GM23338 (cell line): ENCODE measurements at regions not wholly inside any gene's neighbourhood (a gene's known extent, or its start where the extent isn't known, plus 50 kb on each side); places are given as distances from the start of the nearest gene placed in this dataset.

ENCODE experiments used
- ATAC-seq: fragments of 200-7000 bp; cut with Tn5 transposase; 3 replicates; pipeline ENCODE4 v1.9.1; 2020
- DNase-seq: peaks from one replicate; pipeline ENCODE4 v3.0.0-alpha.2; 2015; ENCODE audit warnings: low spot score
- H2AFZ ChIP-seq: fragments of 200-600 bp; sonication (generic); 2 replicates; pipeline ENCODE4 v1.8.0; 2016; ENCODE audit warnings: antibody characterized with exemption, mild to moderate bottlenecking, moderate library complexity
- H3F3A ChIP-seq: fragments of 200-600 bp; sonication (generic); replicated peaks from 2 replicates; pipeline ENCODE4 v1.8.0; 2017; ENCODE audit warnings: antibody characterized with exemption, mixed run types, low read depth
- H3K27ac ChIP-seq: fragments of 200-600 bp; sonication (generic); 2 replicates; pipeline ENCODE4 v1.6.1; 2016; ENCODE audit warnings: low read depth
- H3K27me3 ChIP-seq: fragments of 200-600 bp; sonication (generic); 2 replicates; pipeline ENCODE4 v1.8.0; 2016; ENCODE audit warnings: mild to moderate bottlenecking, mixed run types, moderate library complexity; ENCODE audit not compliant: insufficient read depth
- H3K36me3 ChIP-seq: fragments of 200-600 bp; sonication (generic); 2 replicates; pipeline ENCODE4 v1.8.0; 2016; ENCODE audit warnings: mild to moderate bottlenecking; ENCODE audit not compliant: insufficient read depth
- H3K4me1 ChIP-seq: fragments of 200-600 bp; sonication (generic); 2 replicates; pipeline ENCODE4 v1.8.0; 2016; ENCODE audit warnings: mild to moderate bottlenecking, moderate library complexity; ENCODE audit not compliant: insufficient read depth
- H3K4me2 ChIP-seq: fragments of 200-600 bp; sonication (generic); 2 replicates; pipeline ENCODE4 v1.7.1; 2017; ENCODE audit warnings: mixed run types
- H3K4me3 ChIP-seq: fragments of 200-600 bp; sonication (generic); 2 replicates; pipeline ENCODE4 v1.6.1; 2016; ENCODE audit warnings: mixed run types
- H3K79me2 ChIP-seq: fragments of 200-600 bp; sonication (generic); replicated peaks from 2 replicates; pipeline ENCODE4 v1.8.0; 2017; ENCODE audit warnings: mild to moderate bottlenecking; ENCODE audit not compliant: insufficient read depth
- H3K9me2 ChIP-seq: fragments of 200-600 bp; sonication (generic); 2 replicates; pipeline ENCODE4 v1.8.0; 2017; ENCODE audit not compliant: insufficient read depth
- H4K20me1 ChIP-seq: fragments of 200-600 bp; sonication (generic); replicated peaks from 2 replicates; pipeline ENCODE4 v1.8.0; 2017; ENCODE audit warnings: mild to moderate bottlenecking; ENCODE audit not compliant: insufficient read depth
- H3K27ac Mint-ChIP-seq: 2 replicates; pipeline ENCODE4 v1.8.0; 2020; ENCODE audit warnings: inconsistent platforms, mild to moderate bottlenecking, moderate library complexity, mixed read lengths
- H3K27me3 Mint-ChIP-seq: 3 replicates; pipeline ENCODE4 v1.8.0; 2022; ENCODE audit warnings: low read depth, mild to moderate bottlenecking, moderate library complexity, mixed read lengths, inconsistent platforms; ENCODE audit not compliant: insufficient read depth, poor library complexity
- H3K36me3 Mint-ChIP-seq: 3 replicates; pipeline ENCODE4 v1.8.0; 2021; ENCODE audit warnings: low read depth, mild to moderate bottlenecking, inconsistent platforms, moderate library complexity, mixed read lengths
- H3K4me1 Mint-ChIP-seq: 3 replicates; pipeline ENCODE4 v1.8.0; 2020; ENCODE audit warnings: mild to moderate bottlenecking, inconsistent platforms, mixed read lengths
- H3K4me3 Mint-ChIP-seq: 3 replicates; pipeline ENCODE4 v1.8.0; 2021; ENCODE audit warnings: moderate library complexity, mild to moderate bottlenecking, inconsistent platforms, mixed read lengths
- H3K9me3 Mint-ChIP-seq: 3 replicates; pipeline ENCODE4 v1.8.0; 2020; ENCODE audit warnings: moderate library complexity, mild to moderate bottlenecking, inconsistent platforms, mixed read lengths
- CREB1 ChIP-seq: fragments of 250-450 bp; sonication (Bioruptor Pico); IDR thresholded peaks from 2 replicates; pipeline ENCODE4 v1.5.0; 2020; ENCODE audit warnings: low read depth, mild to moderate bottlenecking, moderate library complexity
- EZH2 ChIP-seq: fragments of 200-600 bp; sonication (generic); IDR thresholded peaks from one replicate; pipeline ENCODE4 v1.8.0; 2017; ENCODE audit warnings: antibody characterized with exemption, mild to moderate bottlenecking, low read depth; ENCODE audit not compliant: unreplicated experiment
- JUNB ChIP-seq: IDR thresholded peaks from one replicate; pipeline ENCODE4 v1.6.1; 2016; ENCODE audit warnings: antibody characterized with exemption; ENCODE audit not compliant: unreplicated experiment
- NANOG ChIP-seq: IDR thresholded peaks from 2 replicates; pipeline ENCODE4 v1.6.1; 2016; ENCODE audit warnings: antibody characterized with exemption, borderline replicate concordance
- STAT1 ChIP-seq: IDR thresholded peaks from one replicate; pipeline ENCODE4 v1.6.1; 2016; ENCODE audit warnings: antibody characterized with exemption; ENCODE audit not compliant: unreplicated experiment
- ZNF114 ChIP-seq: fragments of 250-450 bp; sonication (Bioruptor Pico); IDR thresholded peaks from 2 replicates; pipeline ENCODE4 v1.5.0; 2020; ENCODE audit warnings: mild to moderate bottlenecking, moderate library complexity
- ZNF331 ChIP-seq: fragments of 250-450 bp; sonication (Bioruptor Pico); IDR thresholded peaks from 2 replicates; pipeline ENCODE4 v1.5.0; 2020; ENCODE audit warnings: low read depth, mild to moderate bottlenecking, moderate library complexity
- TF ChIP-seq, protein P1 (sequence below), 2 experiments: fragments of 200-600 bp in 1 of 2; sonication (generic) in 1 of 2; conservative IDR thresholded peaks; 2 replicates each; pipeline versions ENCODE4 v1.5.1 to v1.6.1; 2016 to 2017; ENCODE audit warnings: antibody characterized with exemption in 2 of 2, low read depth in 2 of 2, mild to moderate bottlenecking in 2 of 2, moderate library complexity in 1 of 2
- TF ChIP-seq, protein P2 (sequence below): fragments of 250-450 bp; sonication (Bioruptor Pico); IDR thresholded peaks from 2 replicates; pipeline ENCODE4 v1.5.0; 2020; ENCODE audit warnings: mild to moderate bottlenecking, moderate library complexity
- TF ChIP-seq, protein P3 (sequence below): IDR thresholded peaks from one replicate; pipeline ENCODE4 v1.6.1; 2018; ENCODE audit warnings: antibody characterized with exemption; ENCODE audit not compliant: unreplicated experiment

DNA sequence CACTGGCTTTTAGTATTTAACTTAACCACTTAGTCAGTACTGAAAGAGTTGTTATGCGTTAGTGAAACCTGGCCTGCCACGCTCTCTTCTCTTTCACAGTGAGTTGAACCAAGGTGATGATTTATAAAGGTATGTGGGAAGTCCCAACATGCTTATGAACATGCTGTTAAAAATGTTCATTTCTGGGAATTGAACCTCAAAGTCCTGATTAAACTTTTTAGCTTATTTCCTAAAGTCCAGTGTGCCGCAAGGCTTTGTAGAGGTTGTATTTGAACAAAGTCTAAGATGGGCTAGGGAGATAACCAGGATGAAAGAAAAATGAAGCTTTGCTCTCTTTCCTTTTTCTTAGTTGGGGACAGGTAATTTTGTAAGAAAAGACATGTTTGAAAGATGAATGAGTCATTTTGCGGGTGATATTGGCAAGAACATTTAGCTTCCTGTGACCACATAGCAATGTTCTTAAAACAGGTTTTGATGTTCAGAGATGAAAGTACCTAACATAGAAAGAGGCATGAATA is 270.3 kb downstream of the DTHD1 start:
- Histone ChIP-seq H3K4me2 (no peak overlapping the region), H3F3A (no peaks in the 10 kb centered on the region), H4K20me1 (no peaks in the 10 kb centered on the region), H3K79me2 (no peaks in the 10 kb centered on the region), H2AFZ (no peak overlapping the region), H3K9me2 (0 out of 2 replicates have a peak, but pooled peaks cover 3% of the 10 kb centered on the region), H3K4me1 (peaks cover 10% of the 10 kb centered on the region; the same call in 1 of the 2 replicates), H3K27me3 (no peaks in the 10 kb centered on the region), H3K4me3 (no peak overlapping the region), H3K36me3 (no peaks in the 10 kb centered on the region), H3K27ac (peak overlapping the region; percentile 29; the same call in 1 of the 2 replicates)
- Mint-ChIP-seq H3K36me3 (no peaks in the 10 kb centered on the region), H3K27ac (peak overlapping the region; percentile 5; the same call in 1 of the 2 replicates), H3K27me3 (no peaks in the 10 kb centered on the region), H3K4me3 (no peak overlapping the region), H3K9me3 (no peaks in the 10 kb centered on the region), H3K4me1 (peaks cover 16% of the 10 kb centered on the region)
- TF ChIP-seq STAT1 (no peak), NANOG (peak; percentile 7; the same call in 1 of the 2 replicates)
- DNase-seq = peak; percentile 51
- ATAC-seq = peak; percentile 91

DNA sequence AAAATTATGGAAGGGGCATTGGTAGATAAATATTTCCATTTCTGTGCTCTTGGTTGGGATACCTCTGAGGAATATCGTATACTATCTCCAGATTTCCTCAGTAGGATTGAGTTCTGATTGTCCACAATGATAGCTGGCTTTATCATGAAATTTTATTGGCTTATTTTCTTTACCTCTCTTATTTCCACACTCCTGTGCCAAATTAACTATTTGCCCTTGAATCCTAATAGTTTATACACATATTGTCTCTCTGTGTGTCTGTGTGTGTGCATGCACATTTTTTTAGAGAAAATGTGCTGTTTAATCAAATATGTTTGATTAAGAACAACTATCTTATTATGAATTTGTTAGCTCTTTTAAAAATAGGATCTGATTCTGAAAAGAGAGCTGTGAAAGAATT is 271.6 kb downstream of the DTHD1 start:
- no peak overlapping the region for H3K4me3 ChIP-seq
- Mint-ChIP-seq H3K4me3 (no peak overlapping the region), H3K36me3 (no peaks in the 10 kb centered on the region), H3K4me1 (peaks cover 24% of the 10 kb centered on the region), H3K27me3 (peaks cover 2% of the 10 kb centered on the region), H3K9me3 (no peaks in the 10 kb centered on the region), H3K27ac (no peak overlapping the region)
- no peaks in the 10 kb centered on the region for H3K27me3 ChIP-seq
- H2AFZ ChIP-seq = no peak overlapping the region
- no peaks in the 10 kb centered on the region for H3F3A ChIP-seq
- peaks cover 15% of the 10 kb centered on the region; the same call in 1 of the 2 replicates for H3K4me1 ChIP-seq
- H3K79me2 ChIP-seq = no peaks in the 10 kb centered on the region
- 0 out of 2 replicates have a peak, but pooled peaks cover 3% of the 10 kb centered on the region for H3K9me2 ChIP-seq
- no peak overlapping the region for H3K27ac ChIP-seq
- no peak for DNase-seq
- H3K4me2 ChIP-seq = no peak overlapping the region
- no peak for ATAC-seq
- H4K20me1 ChIP-seq = no peaks in the 10 kb centered on the region
- no peaks in the 10 kb centered on the region for H3K36me3 ChIP-seq
- no peak for TF ChIP-seq EZH2
- TF ChIP-seq, protein P1, sequence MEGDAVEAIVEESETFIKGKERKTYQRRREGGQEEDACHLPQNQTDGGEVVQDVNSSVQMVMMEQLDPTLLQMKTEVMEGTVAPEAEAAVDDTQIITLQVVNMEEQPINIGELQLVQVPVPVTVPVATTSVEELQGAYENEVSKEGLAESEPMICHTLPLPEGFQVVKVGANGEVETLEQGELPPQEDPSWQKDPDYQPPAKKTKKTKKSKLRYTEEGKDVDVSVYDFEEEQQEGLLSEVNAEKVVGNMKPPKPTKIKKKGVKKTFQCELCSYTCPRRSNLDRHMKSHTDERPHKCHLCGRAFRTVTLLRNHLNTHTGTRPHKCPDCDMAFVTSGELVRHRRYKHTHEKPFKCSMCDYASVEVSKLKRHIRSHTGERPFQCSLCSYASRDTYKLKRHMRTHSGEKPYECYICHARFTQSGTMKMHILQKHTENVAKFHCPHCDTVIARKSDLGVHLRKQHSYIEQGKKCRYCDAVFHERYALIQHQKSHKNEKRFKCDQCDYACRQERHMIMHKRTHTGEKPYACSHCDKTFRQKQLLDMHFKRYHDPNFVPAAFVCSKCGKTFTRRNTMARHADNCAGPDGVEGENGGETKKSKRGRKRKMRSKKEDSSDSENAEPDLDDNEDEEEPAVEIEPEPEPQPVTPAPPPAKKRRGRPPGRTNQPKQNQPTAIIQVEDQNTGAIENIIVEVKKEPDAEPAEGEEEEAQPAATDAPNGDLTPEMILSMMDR (conservative IDR thresholded peaks at IDR 0.05; ENCODE audit: low read depth in 2 of 2) = no peak
- TF ChIP-seq ZNF331 = no peak
- no peak for TF ChIP-seq ZNF114 (CRISPR knock-in tag)
- no peak for TF ChIP-seq NANOG
- no peak for TF ChIP-seq CREB1 (CRISPR knock-in tag)
- no peak for TF ChIP-seq JUNB
- TF ChIP-seq, protein P2, sequence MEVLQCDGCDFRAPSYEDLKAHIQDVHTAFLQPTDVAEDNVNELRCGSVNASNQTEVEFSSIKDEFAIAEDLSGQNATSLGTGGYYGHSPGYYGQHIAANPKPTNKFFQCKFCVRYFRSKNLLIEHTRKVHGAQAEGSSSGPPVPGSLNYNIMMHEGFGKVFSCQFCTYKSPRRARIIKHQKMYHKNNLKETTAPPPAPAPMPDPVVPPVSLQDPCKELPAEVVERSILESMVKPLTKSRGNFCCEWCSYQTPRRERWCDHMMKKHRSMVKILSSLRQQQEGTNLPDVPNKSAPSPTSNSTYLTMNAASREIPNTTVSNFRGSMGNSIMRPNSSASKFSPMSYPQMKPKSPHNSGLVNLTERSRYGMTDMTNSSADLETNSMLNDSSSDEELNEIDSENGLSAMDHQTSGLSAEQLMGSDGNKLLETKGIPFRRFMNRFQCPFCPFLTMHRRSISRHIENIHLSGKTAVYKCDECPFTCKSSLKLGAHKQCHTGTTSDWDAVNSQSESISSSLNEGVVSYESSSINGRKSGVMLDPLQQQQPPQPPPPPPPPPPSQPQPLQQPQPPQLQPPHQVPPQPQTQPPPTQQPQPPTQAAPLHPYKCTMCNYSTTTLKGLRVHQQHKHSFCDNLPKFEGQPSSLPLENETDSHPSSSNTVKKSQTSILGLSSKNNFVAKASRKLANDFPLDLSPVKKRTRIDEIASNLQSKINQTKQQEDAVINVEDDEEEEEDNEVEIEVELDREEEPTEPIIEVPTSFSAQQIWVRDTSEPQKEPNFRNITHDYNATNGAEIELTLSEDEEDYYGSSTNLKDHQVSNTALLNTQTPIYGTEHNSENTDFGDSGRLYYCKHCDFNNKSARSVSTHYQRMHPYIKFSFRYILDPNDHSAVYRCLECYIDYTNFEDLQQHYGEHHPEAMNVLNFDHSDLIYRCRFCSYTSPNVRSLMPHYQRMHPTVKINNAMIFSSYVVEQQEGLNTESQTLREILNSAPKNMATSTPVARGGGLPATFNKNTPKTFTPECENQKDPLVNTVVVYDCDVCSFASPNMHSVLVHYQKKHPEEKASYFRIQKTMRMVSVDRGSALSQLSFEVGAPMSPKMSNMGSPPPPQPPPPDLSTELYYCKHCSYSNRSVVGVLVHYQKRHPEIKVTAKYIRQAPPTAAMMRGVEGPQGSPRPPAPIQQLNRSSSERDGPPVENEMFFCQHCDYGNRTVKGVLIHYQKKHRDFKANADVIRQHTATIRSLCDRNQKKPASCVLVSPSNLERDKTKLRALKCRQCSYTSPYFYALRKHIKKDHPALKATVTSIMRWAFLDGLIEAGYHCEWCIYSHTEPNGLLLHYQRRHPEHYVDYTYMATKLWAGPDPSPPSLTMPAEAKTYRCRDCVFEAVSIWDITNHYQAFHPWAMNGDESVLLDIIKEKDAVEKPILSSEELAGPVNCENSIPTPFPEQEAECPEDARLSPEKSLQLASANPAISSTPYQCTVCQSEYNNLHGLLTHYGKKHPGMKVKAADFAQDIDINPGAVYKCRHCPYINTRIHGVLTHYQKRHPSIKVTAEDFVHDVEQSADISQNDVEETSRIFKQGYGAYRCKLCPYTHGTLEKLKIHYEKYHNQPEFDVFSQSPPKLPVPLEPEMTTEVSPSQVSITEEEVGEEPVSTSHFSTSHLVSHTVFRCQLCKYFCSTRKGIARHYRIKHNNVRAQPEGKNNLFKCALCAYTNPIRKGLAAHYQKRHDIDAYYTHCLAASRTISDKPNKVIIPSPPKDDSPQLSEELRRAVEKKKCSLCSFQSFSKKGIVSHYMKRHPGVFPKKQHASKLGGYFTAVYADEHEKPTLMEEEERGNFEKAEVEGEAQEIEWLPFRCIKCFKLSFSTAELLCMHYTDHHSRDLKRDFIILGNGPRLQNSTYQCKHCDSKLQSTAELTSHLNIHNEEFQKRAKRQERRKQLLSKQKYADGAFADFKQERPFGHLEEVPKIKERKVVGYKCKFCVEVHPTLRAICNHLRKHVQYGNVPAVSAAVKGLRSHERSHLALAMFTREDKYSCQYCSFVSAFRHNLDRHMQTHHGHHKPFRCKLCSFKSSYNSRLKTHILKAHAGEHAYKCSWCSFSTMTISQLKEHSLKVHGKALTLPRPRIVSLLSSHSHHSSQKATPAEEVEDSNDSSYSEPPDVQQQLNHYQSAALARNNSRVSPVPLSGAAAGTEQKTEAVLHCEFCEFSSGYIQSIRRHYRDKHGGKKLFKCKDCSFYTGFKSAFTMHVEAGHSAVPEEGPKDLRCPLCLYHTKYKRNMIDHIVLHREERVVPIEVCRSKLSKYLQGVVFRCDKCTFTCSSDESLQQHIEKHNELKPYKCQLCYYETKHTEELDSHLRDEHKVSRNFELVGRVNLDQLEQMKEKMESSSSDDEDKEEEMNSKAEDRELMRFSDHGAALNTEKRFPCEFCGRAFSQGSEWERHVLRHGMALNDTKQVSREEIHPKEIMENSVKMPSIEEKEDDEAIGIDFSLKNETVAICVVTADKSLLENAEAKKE (CRISPR knock-in tag) = no peak
- TF ChIP-seq, protein P3, sequence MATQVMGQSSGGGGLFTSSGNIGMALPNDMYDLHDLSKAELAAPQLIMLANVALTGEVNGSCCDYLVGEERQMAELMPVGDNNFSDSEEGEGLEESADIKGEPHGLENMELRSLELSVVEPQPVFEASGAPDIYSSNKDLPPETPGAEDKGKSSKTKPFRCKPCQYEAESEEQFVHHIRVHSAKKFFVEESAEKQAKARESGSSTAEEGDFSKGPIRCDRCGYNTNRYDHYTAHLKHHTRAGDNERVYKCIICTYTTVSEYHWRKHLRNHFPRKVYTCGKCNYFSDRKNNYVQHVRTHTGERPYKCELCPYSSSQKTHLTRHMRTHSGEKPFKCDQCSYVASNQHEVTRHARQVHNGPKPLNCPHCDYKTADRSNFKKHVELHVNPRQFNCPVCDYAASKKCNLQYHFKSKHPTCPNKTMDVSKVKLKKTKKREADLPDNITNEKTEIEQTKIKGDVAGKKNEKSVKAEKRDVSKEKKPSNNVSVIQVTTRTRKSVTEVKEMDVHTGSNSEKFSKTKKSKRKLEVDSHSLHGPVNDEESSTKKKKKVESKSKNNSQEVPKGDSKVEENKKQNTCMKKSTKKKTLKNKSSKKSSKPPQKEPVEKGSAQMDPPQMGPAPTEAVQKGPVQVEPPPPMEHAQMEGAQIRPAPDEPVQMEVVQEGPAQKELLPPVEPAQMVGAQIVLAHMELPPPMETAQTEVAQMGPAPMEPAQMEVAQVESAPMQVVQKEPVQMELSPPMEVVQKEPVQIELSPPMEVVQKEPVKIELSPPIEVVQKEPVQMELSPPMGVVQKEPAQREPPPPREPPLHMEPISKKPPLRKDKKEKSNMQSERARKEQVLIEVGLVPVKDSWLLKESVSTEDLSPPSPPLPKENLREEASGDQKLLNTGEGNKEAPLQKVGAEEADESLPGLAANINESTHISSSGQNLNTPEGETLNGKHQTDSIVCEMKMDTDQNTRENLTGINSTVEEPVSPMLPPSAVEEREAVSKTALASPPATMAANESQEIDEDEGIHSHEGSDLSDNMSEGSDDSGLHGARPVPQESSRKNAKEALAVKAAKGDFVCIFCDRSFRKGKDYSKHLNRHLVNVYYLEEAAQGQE = no peak
